ENCODE measurements at regions not wholly inside any gene's neighbourhood (a gene's known extent, or its start where the extent isn't known, plus 50 kb on each side); places are given as distances from the start of the nearest gene placed in this dataset.

GRCh38 chr12:97939156-97939555 is 476.6 kb downstream of the RMST start:
- Mint-ChIP-seq H3K4me1 (ENCODE audit: low read depth) (no peaks in the 10 kb centered on the region), H3K27ac (no peak overlapping the region), H3K4me3 (no peak overlapping the region), H3K36me3 (ENCODE audit: low read depth) (no peaks in the 10 kb centered on the region), H3K27me3 (no peaks in the 10 kb centered on the region), H3K9me3 (no peaks in the 10 kb centered on the region)
- intact Hi-C loops (cut with micrococcal nuclease): no loop called here

GRCh38 chr12:97940105-97940504 is 477.5 kb downstream of the RMST start:
- Mint-ChIP-seq H3K4me1 (ENCODE audit: low read depth) (no peaks in the 10 kb centered on the region), H3K27me3 (no peaks in the 10 kb centered on the region), H3K27ac (no peak overlapping the region), H3K36me3 (ENCODE audit: low read depth) (no peaks in the 10 kb centered on the region), H3K9me3 (no peaks in the 10 kb centered on the region), H3K4me3 (no peak overlapping the region)
- intact Hi-C loops (cut with micrococcal nuclease): no loop called here

- Mint-ChIP-seq H3K9me3 (no peaks in the 10 kb centered on the region), H3K4me1 (ENCODE audit: low read depth) (no peaks in the 10 kb centered on the region), H3K36me3 (ENCODE audit: low read depth) (no peaks in the 10 kb centered on the region), H3K27me3 (no peaks in the 10 kb centered on the region), H3K4me3 (no peak overlapping the region), H3K27ac (no peak overlapping the region)
- intact Hi-C loops (cut with micrococcal nuclease): no loop called here
Measured at GRCh38 chr12:97940629-97941028, 478.0 kb downstream of the RMST start.

- Mint-ChIP-seq H3K4me1 (ENCODE audit: low read depth) (no peaks in the 10 kb centered on the region), H3K27ac (no peak overlapping the region), H3K27me3 (no peaks in the 10 kb centered on the region), H3K4me3 (no peak overlapping the region), H3K36me3 (ENCODE audit: low read depth) (no peaks in the 10 kb centered on the region), H3K9me3 (peaks cover 3% of the 10 kb centered on the region)
- intact Hi-C loops (cut with micrococcal nuclease): no loop called here
Measured at GRCh38 chr12:97941686-97942354, 479.2 kb downstream of the RMST start.

GRCh38 chr12:97943359-97943758 is 480.8 kb downstream of the RMST start:
- H3K27me3 Mint-ChIP-seq: no peaks in the 10 kb centered on the region
- no peaks in the 10 kb centered on the region for H3K4me1 Mint-ChIP-seq (ENCODE audit: low read depth)
- peaks cover 19% of the 10 kb centered on the region for H3K9me3 Mint-ChIP-seq
- H3K36me3 Mint-ChIP-seq (ENCODE audit: low read depth): no peaks in the 10 kb centered on the region
- intact Hi-C loops (cut with micrococcal nuclease): no loop called here
- H3K4me3 Mint-ChIP-seq: no peak overlapping the region
- H3K27ac Mint-ChIP-seq: no peak overlapping the region

- peaks cover 29% of the 10 kb centered on the region for H3K9me3 Mint-ChIP-seq
- intact Hi-C loops (cut with micrococcal nuclease): no loop called here
- no peak overlapping the region for H3K4me3 Mint-ChIP-seq
- H3K4me1 Mint-ChIP-seq (ENCODE audit: low read depth): no peaks in the 10 kb centered on the region
- no peaks in the 10 kb centered on the region for H3K27me3 Mint-ChIP-seq
- no peaks in the 10 kb centered on the region for H3K36me3 Mint-ChIP-seq (ENCODE audit: low read depth)
- no peak overlapping the region for H3K27ac Mint-ChIP-seq
Measured at GRCh38 chr12:97944576-97944975, 482.0 kb downstream of the RMST start.

GRCh38 chr12:97946701-97947100 is 484.1 kb downstream of the RMST start:
- H3K9me3 Mint-ChIP-seq: peaks cover 29% of the 10 kb centered on the region
- no peaks in the 10 kb centered on the region for H3K36me3 Mint-ChIP-seq (ENCODE audit: low read depth)
- no peaks in the 10 kb centered on the region for H3K4me1 Mint-ChIP-seq (ENCODE audit: low read depth)
- no peak overlapping the region for H3K4me3 Mint-ChIP-seq
- no peaks in the 10 kb centered on the region for H3K27me3 Mint-ChIP-seq
- H3K27ac Mint-ChIP-seq: no peak overlapping the region
- intact Hi-C loops (cut with micrococcal nuclease): no loop called here

GRCh38 chr12:97948591-97948990 is 486.0 kb downstream of the RMST start:
- intact Hi-C loops (cut with micrococcal nuclease): no loop called here
- peaks cover 29% of the 10 kb centered on the region for H3K9me3 Mint-ChIP-seq
- H3K4me1 Mint-ChIP-seq (ENCODE audit: low read depth): no peaks in the 10 kb centered on the region
- H3K27ac Mint-ChIP-seq: no peak overlapping the region
- no peaks in the 10 kb centered on the region for H3K36me3 Mint-ChIP-seq (ENCODE audit: low read depth)
- H3K4me3 Mint-ChIP-seq: no peak overlapping the region
- no peaks in the 10 kb centered on the region for H3K27me3 Mint-ChIP-seq

GRCh38 chr12:97951239-97951638 is 488.6 kb downstream of the RMST start:
- Mint-ChIP-seq H3K4me3 (no peak overlapping the region), H3K9me3 (peaks cover 29% of the 10 kb centered on the region), H3K27ac (no peak overlapping the region), H3K27me3 (no peaks in the 10 kb centered on the region), H3K4me1 (ENCODE audit: low read depth) (no peaks in the 10 kb centered on the region), H3K36me3 (ENCODE audit: low read depth) (no peaks in the 10 kb centered on the region)
- intact Hi-C loops (cut with micrococcal nuclease): no loop called here

- Mint-ChIP-seq H3K27ac (no peak overlapping the region), H3K27me3 (no peaks in the 10 kb centered on the region), H3K36me3 (ENCODE audit: low read depth) (no peaks in the 10 kb centered on the region), H3K9me3 (peaks cover 26% of the 10 kb centered on the region), H3K4me3 (no peak overlapping the region), H3K4me1 (ENCODE audit: low read depth) (no peaks in the 10 kb centered on the region)
- intact Hi-C loops (cut with micrococcal nuclease): no loop called here
Measured at GRCh38 chr12:97951717-97952116, 489.1 kb downstream of the RMST start.

GRCh38 chr12:97957109-97957508 is 494.5 kb downstream of the RMST start:
- Mint-ChIP-seq H3K36me3 (ENCODE audit: low read depth) (no peaks in the 10 kb centered on the region), H3K9me3 (no peaks in the 10 kb centered on the region), H3K27ac (no peak overlapping the region), H3K4me1 (ENCODE audit: low read depth) (no peaks in the 10 kb centered on the region), H3K27me3 (no peaks in the 10 kb centered on the region), H3K4me3 (no peak overlapping the region)
- intact Hi-C loops (cut with micrococcal nuclease): no loop called here

GRCh38 chr12:97960225-97960624 is 497.6 kb downstream of the RMST start:
- H3K36me3 Mint-ChIP-seq (ENCODE audit: low read depth): no peaks in the 10 kb centered on the region
- intact Hi-C loops (cut with micrococcal nuclease): loop anchor here (2.0 to 5.0 kb wide), 2 partner anchors 437 to 1381 kb away; no protein-coding TSS in a partner anchor
- H3K27ac Mint-ChIP-seq: no peak overlapping the region
- H3K4me3 Mint-ChIP-seq: no peak overlapping the region
- no peaks in the 10 kb centered on the region for H3K4me1 Mint-ChIP-seq (ENCODE audit: low read depth)
- no peaks in the 10 kb centered on the region for H3K9me3 Mint-ChIP-seq
- no peaks in the 10 kb centered on the region for H3K27me3 Mint-ChIP-seq

GRCh38 chr12:97960741-97961608 is 498.4 kb downstream of the RMST start:
- Mint-ChIP-seq H3K4me3 (no peak overlapping the region), H3K4me1 (ENCODE audit: low read depth) (no peaks in the 10 kb centered on the region), H3K27ac (no peak overlapping the region), H3K36me3 (ENCODE audit: low read depth) (no peaks in the 10 kb centered on the region), H3K9me3 (no peaks in the 10 kb centered on the region), H3K27me3 (no peaks in the 10 kb centered on the region)
- intact Hi-C loops (cut with micrococcal nuclease): loop anchor here (2.0 to 5.0 kb wide), 2 partner anchors 436 to 1382 kb away; no protein-coding TSS in a partner anchor

- H3K27me3 Mint-ChIP-seq: no peaks in the 10 kb centered on the region
- no peaks in the 10 kb centered on the region for H3K9me3 Mint-ChIP-seq
- H3K36me3 Mint-ChIP-seq (ENCODE audit: low read depth): no peaks in the 10 kb centered on the region
- H3K27ac Mint-ChIP-seq: no peak overlapping the region
- H3K4me1 Mint-ChIP-seq (ENCODE audit: low read depth): no peaks in the 10 kb centered on the region
- no peak overlapping the region for H3K4me3 Mint-ChIP-seq
- intact Hi-C loops (cut with micrococcal nuclease): no loop called here
Measured at GRCh38 chr12:97967831-97968230, 505.2 kb downstream of the RMST start.

Measured in dendritic cell treated with granulocyte-macrophage colony-stimulating factor and Interleukin-4, amounts not matched to agents 40 ng/mL and 50 ng/mL, for 4 days (primary cell).